OCI-LY1 (cell line): ENCODE measurements at regions not wholly inside any gene's neighbourhood (a gene's known extent, or its start where the extent isn't known, plus 50 kb on each side); places are given as distances from the start of the nearest gene placed in this dataset.

Experiments
- CTCF ChIP-seq: fragments of 200-600 bp; sonication (generic), shearing (Covaris generic); IDR thresholded peaks from 2 replicates; pipeline ENCODE4 v1.5.1; 2017; ENCODE audit warnings: mild to moderate bottlenecking, antibody characterized with exemption, low read length, moderate library complexity, mixed read lengths
- EZH2 ChIP-seq: fragments of 200-600 bp; sonication (generic), shearing (Covaris generic); IDR thresholded peaks from 2 replicates; pipeline ENCODE4 v1.8.0; 2017; ENCODE audit warnings: borderline replicate concordance, mixed run types, mild to moderate bottlenecking, antibody characterized with exemption, low read length, moderate library complexity, mixed read lengths

- TF ChIP-seq CTCF (no peak), EZH2 (no peak)
These were observed 272.1 kb upstream of the ALCAM start for GRCh38 chr3:105094588-105094987.
